Small intestine (tissue), 7 donors: ENCODE measurements at regions not wholly inside any gene's neighbourhood (a gene's known extent, or its start where the extent isn't known, plus 50 kb on each side); places are given as distances from the start of the nearest gene placed in this dataset.
"Not testable (repeated sequence)": the region's sequence is repeated elsewhere in the genome, so short reads cannot be mapped to it uniquely, and the experiment has no call there.

Experiments used
- DNase-seq, 2 donors: peaks; one replicate each; pipeline versions ENCODE4 v3.0.0 to v3.0.0-alpha.2; 2013
- FAIRE-seq: peaks from 2 replicates; lab custom pipeline; 2012; peaks lifted over from hg19 to GRCh38; lab: Jason Lieb, UNC
- H3K27ac ChIP-seq, 3 donors: one replicate each; pipeline ENCODE4 v1.5.1; 2013; ENCODE audit warnings: low read length in 2 of 3, mild to moderate bottlenecking in 2 of 3, control low read depth in 1 of 3, inconsistent platforms in 1 of 3, low read depth in 1 of 3, moderate library complexity in 1 of 3
- H3K27me3 ChIP-seq, 3 donors: one replicate each; pipeline ENCODE4 v1.6.1; 2013; ENCODE audit warnings: low read length in 3 of 3, inconsistent platforms in 1 of 3; ENCODE audit not compliant: control insufficient read depth in 3 of 3, insufficient read depth in 3 of 3
- H3K36me3 ChIP-seq, 3 donors: one replicate each; pipeline ENCODE4 v1.6.1; 2013; ENCODE audit warnings: low read length in 3 of 3, inconsistent platforms in 1 of 3, low read depth in 1 of 3, mild to moderate bottlenecking in 1 of 3, moderate library complexity in 1 of 3; ENCODE audit not compliant: control insufficient read depth in 3 of 3, insufficient read depth in 2 of 3
- H3K4me1 ChIP-seq, 3 donors: one replicate each; pipeline ENCODE4 v1.6.1; 2013; ENCODE audit warnings: low read length in 2 of 3, inconsistent platforms in 1 of 3, low read depth in 1 of 3, mild to moderate bottlenecking in 1 of 3, moderate library complexity in 1 of 3; ENCODE audit not compliant: control insufficient read depth in 3 of 3, insufficient read depth in 2 of 3
- H3K4me3 ChIP-seq, 3 donors: one replicate each; pipeline ENCODE4 v1.5.1; 2013; ENCODE audit warnings: low read length in 3 of 3, control low read depth in 1 of 3, inconsistent platforms in 1 of 3, low read depth in 1 of 3, mild to moderate bottlenecking in 1 of 3, moderate library complexity in 1 of 3
- H3K9me3 ChIP-seq, 2 donors: one replicate each; pipeline ENCODE4 v1.6.1; 2013; ENCODE audit warnings: low read depth in 1 of 2, low read length in 1 of 2; ENCODE audit not compliant: control insufficient read depth in 2 of 2, insufficient read depth in 1 of 2
- WGBS, 3 donors: extraction: QIAGEN DNeasy Blood & Tissue Kit; methylation state at CpG; one replicate each; pipeline ENCODE4 v1.1.7; 2013; 5-methylcytosine and 5-hydroxymethylcytosine counted together
- donor health status: healthy with polysubstance abuse.
- donor health status: control.
- donor health status: control.
- donor health status: Bipolar disorder and iron deficiency.
- donor health status: healthy.

DNA sequence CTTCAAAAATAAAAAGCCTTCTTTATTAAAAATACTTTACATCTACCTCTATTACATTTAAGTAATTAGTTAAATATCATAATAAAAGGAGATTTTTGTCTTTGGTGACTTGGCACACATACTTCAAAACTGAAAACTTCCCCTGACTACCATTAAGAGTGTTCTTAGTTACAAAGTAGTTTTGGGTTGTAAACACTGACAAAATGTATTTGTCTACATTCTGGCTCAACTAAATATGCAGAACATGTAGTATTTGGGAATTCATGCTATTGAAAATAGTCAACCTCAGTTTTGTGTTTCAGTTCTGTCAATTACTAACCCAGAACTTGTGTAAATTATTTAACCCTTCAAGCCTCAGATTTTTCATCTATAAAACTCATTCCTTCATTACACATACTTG lies 311.5 kb downstream of the RAD51AP2 start:
- no peak overlapping the region for H3K27ac ChIP-seq
- no peak overlapping the region for H3K4me3 ChIP-seq
- no peak for FAIRE-seq
- no peaks in the 10 kb centered on the region for H3K36me3 ChIP-seq
- H3K27me3 ChIP-seq = no peaks in the 10 kb centered on the region
- no peaks in the 10 kb centered on the region for H3K4me1 ChIP-seq
- no peaks in the 10 kb centered on the region for H3K9me3 ChIP-seq
- DNase-seq = no peak

DNA sequence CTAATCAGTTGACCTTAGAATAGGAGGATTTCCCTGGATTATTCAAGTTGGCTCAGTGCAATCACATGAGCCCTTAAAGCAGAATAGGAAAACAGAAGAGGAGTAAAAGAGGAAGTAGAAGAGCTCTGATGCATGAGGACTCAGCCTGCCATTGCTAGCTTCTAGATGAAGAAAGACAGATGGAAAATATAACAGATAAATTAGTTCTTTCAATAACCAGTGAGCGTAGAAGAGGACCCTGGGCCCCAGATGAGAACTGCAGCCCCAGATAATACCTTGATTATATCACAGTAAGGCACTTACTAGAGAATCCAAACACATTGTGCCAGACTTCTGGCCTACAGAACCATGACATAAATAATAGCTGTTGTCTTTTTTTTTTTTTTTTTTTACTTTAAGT lies 314.0 kb downstream of the RAD51AP2 start:
- 86 to 95% (median 88%) methylated on average over 1 of the region's 1 CpG for WGBS, 3 donors
- not testable (repeated sequence) for H3K36me3 ChIP-seq, H3K27ac ChIP-seq, FAIRE-seq, DNase-seq, H3K4me3 ChIP-seq, H3K27me3 ChIP-seq, H3K9me3 ChIP-seq, H3K4me1 ChIP-seq

DNA sequence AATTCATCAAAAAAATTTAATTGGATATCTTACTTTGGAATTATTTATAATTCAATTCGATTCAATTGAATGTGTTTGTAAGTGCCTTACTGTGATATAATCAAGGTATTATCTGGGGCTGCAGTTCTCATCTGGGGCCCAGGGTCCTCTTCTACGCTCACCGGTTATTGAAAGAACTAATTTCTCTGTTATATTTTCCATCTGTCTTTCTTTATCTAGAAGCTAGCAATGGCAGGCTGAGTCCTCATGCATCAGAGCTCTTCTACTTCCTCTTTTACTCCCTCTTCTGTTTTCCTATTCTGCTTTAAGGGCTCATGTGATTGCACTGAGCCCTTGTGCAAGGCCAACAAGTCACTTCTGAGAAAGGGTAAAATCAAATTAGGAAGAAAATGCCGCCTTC lies 315.6 kb downstream of the RAD51AP2 start:
- not testable (repeated sequence) for DNase-seq, H3K27ac ChIP-seq, H3K4me3 ChIP-seq, H3K27me3 ChIP-seq, H3K36me3 ChIP-seq, H3K4me1 ChIP-seq, FAIRE-seq, H3K9me3 ChIP-seq
- WGBS, 3 donors = 75 to 82% (median 79%) methylated on average over 4 of the region's 4 CpGs

DNA sequence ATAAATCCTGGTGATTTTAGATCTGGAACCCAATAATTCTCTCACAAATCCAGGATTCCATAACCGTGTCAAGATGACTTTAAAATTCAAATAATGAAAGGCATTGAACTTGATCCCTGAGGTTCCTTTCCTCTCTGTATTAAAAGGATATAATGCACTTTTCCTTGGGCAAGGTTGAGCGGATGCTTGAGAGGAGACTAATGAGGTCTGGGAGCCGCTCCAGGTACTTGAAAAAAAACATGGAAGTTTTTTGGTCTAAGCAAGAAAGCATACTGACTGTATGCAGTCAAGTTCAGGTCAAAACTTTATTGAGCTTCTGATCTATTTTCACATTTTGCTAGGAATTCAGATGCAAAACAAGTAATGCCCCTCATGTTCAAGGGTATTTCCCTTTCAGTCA lies 318.5 kb downstream of the RAD51AP2 start:
- Histone ChIP-seq H3K9me3 (no peaks in the 10 kb centered on the region), H3K36me3 (no peaks in the 10 kb centered on the region), H3K27me3 (no peaks in the 10 kb centered on the region), H3K27ac (no peak overlapping the region), H3K4me3 (no peak overlapping the region), H3K4me1 (no peaks in the 10 kb centered on the region)
- DNase-seq = no peak
- 60 to 71% (median 69%) methylated on average over 3 of the region's 3 CpGs for WGBS, 3 donors
- no peak for FAIRE-seq

DNA sequence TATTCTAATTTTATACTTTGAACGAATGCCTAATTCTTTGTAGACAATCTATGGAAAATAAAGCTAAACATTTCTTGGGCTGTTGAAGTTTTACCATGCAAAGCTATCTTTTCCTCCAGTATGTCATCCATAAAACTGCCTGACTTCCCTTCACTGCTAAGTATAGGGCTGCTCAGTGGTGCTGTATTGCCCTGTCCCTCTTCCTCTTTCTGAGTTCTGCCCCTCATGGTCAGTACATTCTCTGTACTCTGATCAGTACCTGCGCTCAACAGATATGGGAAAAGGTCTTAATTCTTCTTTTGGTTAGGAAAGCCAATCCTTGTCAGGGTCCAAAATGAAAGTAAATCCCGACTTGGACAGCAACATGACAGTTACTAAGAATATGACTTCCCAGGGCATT lies 321.9 kb downstream of the RAD51AP2 start:
- DNase-seq (no peak), FAIRE-seq (no peak)
- no peak overlapping the region for H3K27ac ChIP-seq
- H3K4me1 ChIP-seq = no peaks in the 10 kb centered on the region
- no peaks in the 10 kb centered on the region for H3K27me3 ChIP-seq
- 65 to 77% (median 76%) methylated on average over 3 of the region's 3 CpGs for WGBS, 3 donors
- no peaks in the 10 kb centered on the region for H3K36me3 ChIP-seq
- no peaks in the 10 kb centered on the region for H3K9me3 ChIP-seq
- H3K4me3 ChIP-seq = no peak overlapping the region

DNA sequence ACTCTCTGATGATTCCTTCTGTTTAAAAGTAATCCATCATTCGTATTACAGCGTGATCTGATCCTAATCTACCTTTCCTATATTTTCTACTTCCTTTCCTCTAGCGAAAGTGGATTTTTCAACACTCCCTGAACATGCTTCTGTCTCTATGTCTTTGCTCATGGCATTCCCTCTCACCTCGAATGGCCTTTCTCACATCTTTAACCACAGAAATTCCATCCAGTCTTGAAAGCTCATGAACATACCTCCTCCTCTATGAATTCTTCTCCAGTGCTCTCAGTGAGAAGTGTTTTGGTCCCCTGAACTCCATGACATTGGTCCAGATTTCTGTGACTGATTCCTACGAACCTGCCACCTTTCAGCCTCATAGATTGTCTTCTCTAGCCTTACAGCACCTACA lies 323.2 kb downstream of the RAD51AP2 start:
- Histone ChIP-seq H3K27me3 (no peaks in the 10 kb centered on the region), H3K9me3 (no peaks in the 10 kb centered on the region), H3K4me3 (no peak overlapping the region), H3K4me1 (no peaks in the 10 kb centered on the region), H3K27ac (no peak overlapping the region), H3K36me3 (no peaks in the 10 kb centered on the region)
- WGBS, 3 donors = 71 to 80% (median 72%) methylated on average over 5 of the region's 5 CpGs
- FAIRE-seq = no peak
- DNase-seq = no peak

DNA sequence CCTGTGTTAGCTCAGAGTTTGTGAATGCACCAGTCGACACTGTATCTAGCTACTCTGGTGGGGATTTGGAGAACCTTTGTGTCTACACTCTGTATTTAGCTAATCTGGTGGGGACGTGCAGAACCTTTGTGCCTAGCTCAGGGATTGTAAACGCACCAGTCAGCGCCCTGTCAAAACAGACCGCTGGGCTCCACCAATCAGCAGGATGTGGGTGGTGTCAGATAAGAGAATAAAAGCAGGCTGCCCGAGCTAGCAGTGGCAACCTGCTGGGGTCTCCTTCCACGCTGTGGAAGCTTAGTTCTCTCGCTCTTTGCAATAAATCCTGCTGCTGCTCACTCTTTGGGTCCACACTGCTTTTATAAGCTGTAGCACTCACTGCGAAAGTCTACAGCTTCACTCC lies 324.2 kb downstream of the RAD51AP2 start:
- no peaks in the 10 kb centered on the region for H3K36me3 ChIP-seq
- FAIRE-seq = no peak
- H3K4me3 ChIP-seq = no peak overlapping the region
- no peaks in the 10 kb centered on the region for H3K27me3 ChIP-seq
- 83 to 86% (median 84%) methylated on average over 9 of the region's 9 CpGs for WGBS, 3 donors
- H3K9me3 ChIP-seq = no peaks in the 10 kb centered on the region
- H3K4me1 ChIP-seq = no peaks in the 10 kb centered on the region
- H3K27ac ChIP-seq = no peak overlapping the region
- no peak for DNase-seq

DNA sequence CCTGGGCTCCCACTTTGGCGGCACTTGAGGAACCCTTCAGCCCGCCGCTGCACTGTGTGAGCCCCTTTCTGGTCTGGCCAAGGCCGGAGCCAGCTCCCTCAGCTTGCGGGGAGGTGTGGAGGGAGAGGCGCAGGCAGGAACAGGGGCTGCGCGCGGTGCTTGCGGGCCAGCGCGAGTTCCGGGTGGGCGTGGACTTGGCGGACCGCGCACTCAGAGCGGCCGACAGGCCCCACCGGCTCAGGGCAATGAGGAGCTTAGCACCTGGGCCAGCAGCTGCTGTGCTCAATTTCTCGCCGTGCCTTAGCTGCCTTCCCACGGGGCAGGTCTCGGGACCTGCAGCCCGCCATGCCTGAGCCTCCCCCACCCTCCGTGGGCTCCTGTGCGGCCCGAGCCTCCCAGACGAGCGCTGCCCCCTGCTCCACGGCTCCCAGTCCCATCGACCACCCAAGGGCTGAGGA lies 324.8 kb downstream of the RAD51AP2 start:
- not testable (repeated sequence) for DNase-seq, H3K4me3 ChIP-seq, H3K4me1 ChIP-seq, H3K9me3 ChIP-seq, H3K27me3 ChIP-seq, H3K36me3 ChIP-seq, H3K27ac ChIP-seq, FAIRE-seq
- WGBS, 3 donors = 95 to 96% (median 96%) methylated on average over 32 of the region's 32 CpGs

DNA sequence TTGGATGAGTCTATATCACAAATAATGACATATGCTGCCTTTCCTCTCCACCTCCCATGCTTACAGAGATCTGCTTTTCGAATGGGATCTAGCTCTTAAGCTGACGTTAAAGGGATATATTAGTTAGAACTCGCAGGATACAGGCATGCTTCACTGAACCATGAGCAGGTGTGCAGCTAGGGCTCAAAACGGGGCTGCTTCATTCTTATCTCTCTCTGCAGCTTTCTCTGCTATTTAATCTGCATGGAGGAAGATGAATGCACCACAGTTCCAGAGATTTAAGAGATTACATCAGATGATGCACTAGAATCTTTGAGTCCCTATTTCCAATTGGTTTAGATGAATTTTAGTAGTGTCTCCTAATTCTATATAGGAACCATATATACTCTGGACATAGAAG lies 327.0 kb downstream of the RAD51AP2 start:
- H3K27me3 ChIP-seq = no peaks in the 10 kb centered on the region
- no peaks in the 10 kb centered on the region for H3K9me3 ChIP-seq
- no peak overlapping the region for H3K4me3 ChIP-seq
- H3K27ac ChIP-seq = no peak overlapping the region
- FAIRE-seq (no peak), DNase-seq (no peak)
- 55 to 57% (median 55%) methylated on average over 4 of the region's 4 CpGs for WGBS, 3 donors
- H3K36me3 ChIP-seq = no peaks in the 10 kb centered on the region
- no peaks in the 10 kb centered on the region for H3K4me1 ChIP-seq
